AG04450 (cell line): ENCODE measurements at regions not wholly inside any gene's neighbourhood (a gene's known extent, or its start where the extent isn't known, plus 50 kb on each side); places are given as distances from the start of the nearest gene placed in this dataset.

Experiments used
- CTCF ChIA-PET: fragments of 300-600, 350-600 bp; formaldehyde crosslinking; extraction: SDS; loops from one replicate; lab custom pipeline; 2022; ENCODE audit warnings: antibody characterized with exemption, inconsistent platforms; lab: Charles Lee
- POLR2A ChIA-PET: fragments of 350-600 bp; formaldehyde crosslinking; extraction: SDS; loops from one replicate; lab custom pipeline; 2021; ENCODE audit warnings: antibody characterized with exemption, inconsistent platforms; lab: Yijun Ruan, JAX
- DNase-seq: peaks from one replicate; pipeline ENCODE4 v3.0.0-alpha.2; 2011; ENCODE audit warnings: low read depth, low spot score
- H3K27ac ChIP-seq: one replicate; pipeline ENCODE4 v1.5.1; 2012; ENCODE audit warnings: low read depth, low read length, control low read depth
- H3K27me3 ChIP-seq: one replicate; pipeline ENCODE4 v1.6.0; 2012; ENCODE audit warnings: low read length; ENCODE audit not compliant: control insufficient read depth, insufficient read depth
- H3K4me3 ChIP-seq: 2 replicates; pipeline ENCODE4 v1.5.1; 2011; ENCODE audit warnings: mild to moderate bottlenecking, low read depth, low read length, control low read depth
- H3K9me3 ChIP-seq: 2 replicates; pipeline ENCODE4 v1.5.1; 2012; ENCODE audit warnings: low read length; ENCODE audit not compliant: control insufficient read depth, insufficient read depth
- TF ChIP-seq, protein P1 (sequence below): IDR thresholded peaks from 2 replicates; pipeline ENCODE4 v1.5.1; 2011; ENCODE audit warnings: low read depth, low read length, control low read depth, inconsistent platforms

DNA sequence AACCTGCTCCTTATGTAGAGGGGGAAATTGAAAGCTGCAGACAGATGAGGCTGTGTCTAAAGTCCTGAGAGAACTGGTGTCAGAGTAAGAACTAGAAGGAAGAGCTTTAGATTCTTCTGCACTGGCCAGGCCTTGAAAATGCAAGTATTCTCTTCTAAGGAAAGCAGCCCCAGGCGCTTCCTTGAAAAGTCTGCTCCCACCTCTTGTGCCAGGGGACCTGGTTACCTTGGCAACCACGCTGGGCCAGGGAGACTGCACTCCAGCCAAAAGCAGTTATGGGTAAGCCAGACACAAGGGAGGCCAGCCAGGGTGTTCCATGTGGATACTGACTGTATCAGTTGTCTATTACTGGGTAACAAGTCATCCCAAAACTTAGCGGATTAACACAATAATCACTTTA, 228.6 kb upstream of the SDK2 start:
- DNase-seq, result no peak
- no peaks in the 10 kb centered on the region for H3K27me3 ChIP-seq
- TF ChIP-seq, protein P1, sequence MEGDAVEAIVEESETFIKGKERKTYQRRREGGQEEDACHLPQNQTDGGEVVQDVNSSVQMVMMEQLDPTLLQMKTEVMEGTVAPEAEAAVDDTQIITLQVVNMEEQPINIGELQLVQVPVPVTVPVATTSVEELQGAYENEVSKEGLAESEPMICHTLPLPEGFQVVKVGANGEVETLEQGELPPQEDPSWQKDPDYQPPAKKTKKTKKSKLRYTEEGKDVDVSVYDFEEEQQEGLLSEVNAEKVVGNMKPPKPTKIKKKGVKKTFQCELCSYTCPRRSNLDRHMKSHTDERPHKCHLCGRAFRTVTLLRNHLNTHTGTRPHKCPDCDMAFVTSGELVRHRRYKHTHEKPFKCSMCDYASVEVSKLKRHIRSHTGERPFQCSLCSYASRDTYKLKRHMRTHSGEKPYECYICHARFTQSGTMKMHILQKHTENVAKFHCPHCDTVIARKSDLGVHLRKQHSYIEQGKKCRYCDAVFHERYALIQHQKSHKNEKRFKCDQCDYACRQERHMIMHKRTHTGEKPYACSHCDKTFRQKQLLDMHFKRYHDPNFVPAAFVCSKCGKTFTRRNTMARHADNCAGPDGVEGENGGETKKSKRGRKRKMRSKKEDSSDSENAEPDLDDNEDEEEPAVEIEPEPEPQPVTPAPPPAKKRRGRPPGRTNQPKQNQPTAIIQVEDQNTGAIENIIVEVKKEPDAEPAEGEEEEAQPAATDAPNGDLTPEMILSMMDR, result no peak
- H3K9me3 ChIP-seq, result peaks cover 32% of the 10 kb centered on the region
- no peak overlapping the region for H3K27ac ChIP-seq
- H3K4me3 ChIP-seq, result no peak overlapping the region
- POLR2A ChIA-PET, result no interaction called here
- CTCF ChIA-PET, result interaction anchor here (0.6 kb wide), 1 partner anchor 353 kb away, joined by 4 read pairs; no protein-coding TSS in a partner anchor

DNA sequence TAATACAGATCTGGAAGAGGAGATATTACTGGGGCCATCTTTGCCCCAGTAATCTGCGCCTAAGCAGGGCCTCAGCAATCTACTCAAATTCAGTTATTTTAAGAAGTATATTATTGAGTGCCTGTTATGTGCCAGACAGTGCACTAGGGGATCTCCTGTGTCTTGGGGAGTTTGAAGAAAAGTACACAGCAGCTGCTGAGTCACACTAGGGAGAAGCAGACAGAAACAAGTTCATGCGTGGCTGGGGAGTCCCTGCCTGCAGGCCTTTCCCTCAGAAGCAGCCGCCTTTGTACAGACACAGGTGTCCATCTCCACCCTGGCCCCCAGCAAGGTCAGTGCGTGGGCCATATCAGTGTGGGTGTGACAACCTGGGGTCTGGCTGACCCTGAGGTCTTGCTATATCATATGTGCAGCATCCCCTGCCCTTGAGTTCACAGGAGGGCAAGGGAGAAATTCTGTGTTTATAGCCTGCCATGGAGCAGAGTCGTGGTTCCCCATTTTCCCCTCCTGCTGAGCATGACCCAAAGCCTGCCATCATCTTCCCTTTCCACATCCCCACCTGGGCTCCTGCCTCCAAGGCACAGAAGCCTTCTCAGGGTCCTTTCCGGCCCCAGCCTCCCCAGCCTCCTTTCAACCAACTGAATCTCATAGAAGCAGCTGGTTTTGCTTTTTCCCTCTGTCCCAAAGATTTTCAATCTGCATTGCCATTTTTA, 229.9 kb upstream of the SDK2 start:
- H3K27ac ChIP-seq, result no peak overlapping the region
- ChIA-PET CTCF (no interaction called here), POLR2A (no interaction called here)
- DNase-seq, result no peak
- H3K27me3 ChIP-seq, result no peaks in the 10 kb centered on the region
- no peak overlapping the region for H3K4me3 ChIP-seq
- H3K9me3 ChIP-seq, result peaks cover 40% of the 10 kb centered on the region
- TF ChIP-seq, protein P1, result no peak

DNA sequence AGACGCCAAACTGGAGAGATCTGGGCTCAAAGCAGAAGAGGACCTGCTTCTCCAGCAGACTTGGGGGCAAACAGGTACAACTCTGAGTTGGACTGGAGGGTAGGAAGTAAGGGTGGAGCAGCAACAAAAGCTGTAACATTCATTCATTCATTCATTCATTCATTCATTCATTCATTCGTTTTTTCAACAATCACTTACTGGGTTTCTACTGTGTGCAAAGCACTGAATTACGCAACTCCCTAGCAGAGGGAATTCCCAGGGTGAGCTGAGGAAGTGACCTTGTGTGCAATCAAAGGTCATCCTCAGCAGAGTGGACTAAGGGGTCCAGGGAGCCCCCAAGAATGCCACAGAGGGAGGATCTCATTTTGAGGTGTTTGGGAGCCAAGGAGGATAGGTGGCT, 231.1 kb upstream of the SDK2 start:
- POLR2A ChIA-PET, result no interaction called here
- no peak overlapping the region for H3K4me3 ChIP-seq
- H3K9me3 ChIP-seq, result peaks cover 42% of the 10 kb centered on the region
- no peaks in the 10 kb centered on the region for H3K27me3 ChIP-seq
- DNase-seq, result no peak
- H3K27ac ChIP-seq, result no peak overlapping the region
- TF ChIP-seq, protein P1, result no peak
- CTCF ChIA-PET, result no interaction called here

DNA sequence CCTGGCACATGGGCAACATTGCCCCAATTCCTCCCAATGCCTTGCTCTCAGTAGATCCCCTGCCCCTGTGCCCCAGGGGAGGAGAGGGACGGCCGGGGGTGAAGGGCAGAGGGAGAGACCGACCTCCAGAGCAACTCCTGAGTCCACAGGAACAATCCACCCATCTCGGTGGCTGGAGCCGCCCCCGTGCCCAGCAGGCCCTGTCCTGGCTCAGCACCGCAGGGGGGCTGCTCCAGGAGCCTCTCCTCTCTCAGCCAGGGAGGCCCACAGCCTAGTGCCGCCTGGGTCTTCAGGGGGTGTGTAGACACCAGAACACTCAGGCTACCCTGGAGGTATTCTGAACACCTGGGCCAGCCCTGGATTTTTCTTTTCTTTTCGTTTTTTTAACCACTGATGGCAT, 233.7 kb upstream of the SDK2 start:
- CTCF ChIA-PET, result no interaction called here
- Histone ChIP-seq H3K4me3 (no peak overlapping the region), H3K27me3 (no peaks in the 10 kb centered on the region), H3K27ac (no peak overlapping the region), H3K9me3 (peaks cover 42% of the 10 kb centered on the region)
- POLR2A ChIA-PET, result no interaction called here
- DNase-seq, result no peak
- TF ChIP-seq, protein P1, result no peak

DNA sequence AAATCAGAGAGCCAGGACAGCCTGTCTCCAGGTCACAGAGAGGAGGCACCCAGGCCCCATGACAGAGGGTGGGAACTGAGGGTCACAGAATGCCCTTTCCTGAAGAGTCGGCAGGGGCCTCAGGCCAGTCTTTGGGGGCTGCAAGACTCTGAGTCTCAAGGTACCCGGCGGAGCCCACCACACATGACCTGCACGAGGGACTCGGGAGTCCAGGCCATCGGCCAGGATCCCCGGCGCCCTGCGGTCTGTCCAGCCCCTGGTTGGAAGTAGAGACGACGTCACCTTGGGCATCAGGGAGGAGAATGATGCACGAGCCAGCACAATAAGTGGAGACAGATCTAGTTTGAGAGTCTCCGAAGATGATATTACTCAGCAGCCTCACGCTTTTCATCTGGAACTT, 234.7 kb upstream of the SDK2 start:
- H3K27me3 ChIP-seq, result no peaks in the 10 kb centered on the region
- ChIA-PET POLR2A (no interaction called here), CTCF (no interaction called here)
- DNase-seq, result no peak
- H3K9me3 ChIP-seq, result peaks cover 43% of the 10 kb centered on the region
- no peak overlapping the region for H3K4me3 ChIP-seq
- H3K27ac ChIP-seq, result no peak overlapping the region
- TF ChIP-seq, protein P1, result no peak
